ENCODE measurements at regions not wholly inside any gene's neighbourhood (a gene's known extent, or its start where the extent isn't known, plus 50 kb on each side); places are given as distances from the start of the nearest gene placed in this dataset.
"Not testable (repeated sequence)": the region's sequence is repeated elsewhere in the genome, so short reads cannot be mapped to it uniquely, and the experiment has no call there.

- DNase-seq (ENCODE audit: extremely low read depth in 1 of 11, low read depth in 9 of 11, low spot score in 4 of 11), result no peak
These were observed 420.4 kb upstream of the RAB6C start for GRCh38 chr2:129559101-129559500.

GRCh38 chr2:129565551-129566109, 413.8 kb upstream of the RAB6C start:
- peak in 1 of 11 donors; percentile 5 for DNase-seq (ENCODE audit: extremely low read depth in 1 of 11, low read depth in 9 of 11, low spot score in 4 of 11)

DNA sequence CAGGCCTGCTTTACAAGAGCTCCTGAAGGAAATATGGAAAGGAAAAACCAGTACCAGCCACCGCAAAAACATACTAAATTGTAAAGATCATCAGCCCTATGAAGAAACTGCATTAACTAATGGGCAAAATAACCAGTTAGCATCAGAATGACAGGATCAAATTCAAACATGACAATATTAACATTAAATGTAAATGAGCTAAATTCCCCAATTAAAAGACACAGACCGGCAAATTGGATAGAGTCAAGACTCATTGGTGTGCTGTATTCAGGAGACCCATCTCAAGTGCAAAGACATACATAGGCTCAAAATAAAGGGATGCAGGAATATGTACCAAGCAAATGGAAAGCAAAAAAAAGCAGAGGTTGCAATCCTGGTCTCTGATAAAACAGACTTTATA, 408.7 kb upstream of the RAB6C start:
- DNase-seq (ENCODE audit: extremely low read depth in 1 of 11, low read depth in 9 of 11, low spot score in 4 of 11), result not testable (repeated sequence)

DNA sequence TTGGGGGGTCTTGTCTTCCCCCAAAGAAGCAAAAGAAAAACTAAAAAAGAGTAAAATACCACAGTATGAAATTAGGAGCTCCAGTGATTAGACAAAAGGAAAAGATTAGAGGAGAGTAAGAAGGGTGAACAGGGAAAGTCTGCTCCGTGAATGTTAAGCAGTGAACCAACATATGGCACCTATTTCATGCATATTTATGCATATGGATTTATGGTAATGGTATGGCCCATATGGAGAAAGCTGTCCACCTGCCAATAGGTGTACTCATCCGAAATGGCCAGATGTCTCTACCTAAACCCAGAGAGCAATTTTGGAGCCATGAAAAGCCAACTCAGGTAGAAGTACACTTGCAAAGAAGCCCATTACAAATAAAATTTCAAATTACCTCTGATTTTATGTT, 404.0 kb upstream of the RAB6C start:
- DNase-seq (ENCODE audit: extremely low read depth in 1 of 11, low read depth in 9 of 11, low spot score in 4 of 11), result no peak

- no peak for DNase-seq (ENCODE audit: extremely low read depth in 1 of 11, low read depth in 9 of 11, low spot score in 4 of 11)
These were observed 403.6 kb upstream of the RAB6C start for GRCh38 chr2:129575880-129576279.

DNA sequence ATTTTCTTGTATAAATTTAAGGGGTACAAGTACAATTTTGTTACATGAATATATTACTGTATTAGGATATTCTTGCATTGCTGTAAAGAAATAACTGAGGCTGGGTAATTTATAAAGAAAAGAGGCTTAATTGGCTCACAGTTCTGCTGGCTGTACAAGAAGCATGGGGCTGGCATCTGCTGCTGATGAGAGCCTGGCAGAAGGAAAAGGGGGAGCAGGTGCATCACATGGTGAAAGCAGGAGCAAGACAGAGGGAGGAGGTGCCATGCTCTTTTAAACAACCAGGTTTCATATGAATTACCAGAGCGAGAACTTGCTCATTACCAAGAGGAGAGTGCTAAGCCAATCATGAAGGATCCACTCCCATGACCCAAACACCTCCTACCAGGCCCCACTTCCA, 399.5 kb upstream of the RAB6C start:
- DNase-seq (ENCODE audit: extremely low read depth in 1 of 11, low read depth in 9 of 11, low spot score in 4 of 11), result no peak

DNA sequence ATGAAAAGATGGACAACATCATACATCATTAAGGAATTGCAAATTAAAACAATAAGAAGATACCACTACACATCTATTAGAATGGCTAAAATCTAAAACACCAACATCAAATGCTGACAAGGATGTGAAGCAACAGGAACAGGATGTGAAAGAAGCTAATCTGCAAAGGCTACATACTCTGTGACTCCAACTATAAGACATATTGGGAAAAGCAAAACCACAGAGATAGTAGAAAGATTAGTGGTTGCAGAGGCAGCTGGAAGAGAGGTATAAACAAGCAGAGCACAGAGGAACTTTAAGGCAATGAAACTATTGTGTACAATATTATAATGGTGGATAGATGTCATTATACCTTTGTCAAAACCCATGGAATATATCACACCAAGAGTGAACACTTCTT, 393.7 kb upstream of the RAB6C start:
- DNase-seq (ENCODE audit: extremely low read depth in 1 of 11, low read depth in 9 of 11, low spot score in 4 of 11), result no peak

- no peak for DNase-seq (ENCODE audit: extremely low read depth in 1 of 11, low read depth in 9 of 11, low spot score in 4 of 11)
These were observed 391.9 kb upstream of the RAB6C start for GRCh38 chr2:129587426-129588064.

GRCh38 chr2:129604560-129604959, 374.9 kb upstream of the RAB6C start:
- no peak for DNase-seq (ENCODE audit: extremely low read depth in 1 of 11, low read depth in 9 of 11, low spot score in 4 of 11)

- no peak for DNase-seq (ENCODE audit: extremely low read depth in 1 of 11, low read depth in 9 of 11, low spot score in 4 of 11)
These were observed 373.8 kb upstream of the RAB6C start for GRCh38 chr2:129605646-129606045.

DNA sequence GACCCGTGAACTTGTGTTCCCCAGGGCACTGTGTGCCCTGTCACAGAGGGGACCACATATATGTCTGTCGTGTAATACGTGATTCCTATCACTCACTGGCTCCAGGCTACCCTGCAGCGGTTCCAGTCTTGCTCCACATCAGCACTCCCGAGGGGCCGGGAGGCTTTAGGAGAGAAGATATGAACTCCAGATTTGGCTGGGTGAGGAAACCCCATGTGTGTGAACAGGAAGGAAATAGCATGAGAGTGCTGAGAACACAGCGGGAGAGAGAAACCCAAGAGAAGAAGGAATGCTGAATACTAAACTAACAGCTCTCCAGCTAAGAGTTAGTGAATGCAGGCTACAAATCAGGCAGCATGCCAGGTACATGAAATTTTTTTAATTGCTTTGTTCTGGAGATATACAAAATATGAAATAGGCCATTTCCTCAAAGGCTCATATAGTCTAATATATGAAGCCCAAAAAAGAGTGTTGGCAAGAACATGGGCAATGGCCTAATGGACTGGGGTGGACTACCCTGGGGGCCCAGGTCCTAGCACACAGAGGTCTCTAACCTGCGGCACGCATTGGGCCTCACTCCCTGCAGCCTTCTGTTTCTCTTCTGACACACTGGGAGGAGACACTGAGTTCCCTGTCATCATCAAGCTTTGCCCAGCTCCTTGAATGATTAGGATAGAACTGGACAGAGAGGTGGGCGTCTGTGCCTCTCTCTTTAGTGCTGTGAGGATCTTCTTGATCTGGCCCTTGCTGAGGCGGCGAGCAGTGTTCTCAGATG, 372.8 kb upstream of the RAB6C start:
- DNase-seq (ENCODE audit: extremely low read depth in 1 of 11, low read depth in 9 of 11, low spot score in 4 of 11), result peak in 1 of 11 donors; percentile 14

- no peak for DNase-seq (ENCODE audit: extremely low read depth in 1 of 11, low read depth in 9 of 11, low spot score in 4 of 11)
These were observed 370.2 kb upstream of the RAB6C start for GRCh38 chr2:129609224-129609623.

DNA sequence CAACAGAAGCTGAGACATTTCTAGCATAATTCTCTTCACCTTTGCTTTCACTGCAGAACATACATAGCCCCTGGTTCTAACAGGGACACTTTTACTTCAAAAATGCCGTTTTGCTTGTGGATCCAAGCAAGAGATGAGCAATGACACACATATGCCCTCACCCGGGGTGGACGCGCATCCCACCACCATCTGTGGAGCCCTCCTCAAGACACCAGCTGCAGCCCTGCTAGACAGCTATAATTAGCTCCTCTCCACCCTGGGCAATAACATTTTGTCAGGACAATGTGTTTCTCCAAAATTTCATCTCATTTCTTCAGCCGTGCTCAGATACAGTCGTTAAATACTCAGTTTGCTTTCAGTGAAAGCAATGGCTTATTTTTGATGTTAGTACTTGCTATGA, 368.7 kb upstream of the RAB6C start:
- no peak for DNase-seq (ENCODE audit: extremely low read depth in 1 of 11, low read depth in 9 of 11, low spot score in 4 of 11)

GRCh38 chr2:129611471-129611870, 368.0 kb upstream of the RAB6C start:
- DNase-seq (ENCODE audit: extremely low read depth in 1 of 11, low read depth in 9 of 11, low spot score in 4 of 11), result no peak

DNA sequence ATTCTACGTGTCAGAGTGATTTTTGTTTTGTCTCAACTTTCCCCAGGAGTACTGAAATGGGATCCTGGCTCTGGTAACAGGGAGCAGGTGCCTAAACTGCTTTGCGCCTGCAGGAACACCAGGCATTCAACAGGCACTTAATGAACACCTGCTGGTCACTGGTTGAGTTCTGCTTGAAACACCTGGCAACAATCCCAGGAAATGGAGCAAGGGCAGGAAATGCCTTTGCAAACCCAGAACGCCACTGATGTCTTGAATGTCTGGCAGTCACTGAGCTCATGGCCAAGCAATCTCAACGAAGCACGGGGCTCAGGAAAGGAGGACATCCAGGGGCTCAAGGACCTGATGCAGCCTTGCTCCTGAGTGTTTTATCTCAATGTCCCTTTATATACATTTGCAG, 360.0 kb upstream of the RAB6C start:
- DNase-seq (ENCODE audit: extremely low read depth in 1 of 11, low read depth in 9 of 11, low spot score in 4 of 11), result peak in 8 of 11 donors; percentile 12 to 41 (median 26)

GRCh38 chr2:129620411-129620810, 359.1 kb upstream of the RAB6C start:
- DNase-seq (ENCODE audit: extremely low read depth in 1 of 11, low read depth in 9 of 11, low spot score in 4 of 11), result no peak

GRCh38 chr2:129623783-129624182, 355.7 kb upstream of the RAB6C start:
- DNase-seq (ENCODE audit: extremely low read depth in 1 of 11, low read depth in 9 of 11, low spot score in 4 of 11), result no peak

GRCh38 chr2:129627437-129627836, 352.0 kb upstream of the RAB6C start:
- no peak for DNase-seq (ENCODE audit: extremely low read depth in 1 of 11, low read depth in 9 of 11, low spot score in 4 of 11)

DNA sequence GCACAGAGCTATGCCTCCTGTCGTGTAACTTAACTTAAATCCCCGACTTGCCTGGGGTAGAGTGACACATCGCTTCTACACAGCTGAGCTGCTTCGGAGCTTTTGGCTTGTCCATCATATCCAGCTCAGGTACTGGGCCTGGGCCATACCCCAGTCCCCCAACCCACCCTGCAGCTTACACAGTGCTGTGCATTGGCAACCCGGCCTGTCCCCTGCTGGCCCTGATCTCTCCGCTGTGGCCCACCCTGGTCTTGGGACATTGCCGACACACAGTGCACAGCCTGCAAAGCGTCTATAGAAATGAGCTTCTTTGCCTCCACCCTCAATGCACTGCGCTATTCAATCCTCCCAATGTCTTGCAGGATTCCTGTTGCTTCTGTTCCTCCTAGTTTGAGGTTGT, 342.8 kb upstream of the RAB6C start:
- DNase-seq (ENCODE audit: extremely low read depth in 1 of 11, low read depth in 9 of 11, low spot score in 4 of 11), result no peak

DNA sequence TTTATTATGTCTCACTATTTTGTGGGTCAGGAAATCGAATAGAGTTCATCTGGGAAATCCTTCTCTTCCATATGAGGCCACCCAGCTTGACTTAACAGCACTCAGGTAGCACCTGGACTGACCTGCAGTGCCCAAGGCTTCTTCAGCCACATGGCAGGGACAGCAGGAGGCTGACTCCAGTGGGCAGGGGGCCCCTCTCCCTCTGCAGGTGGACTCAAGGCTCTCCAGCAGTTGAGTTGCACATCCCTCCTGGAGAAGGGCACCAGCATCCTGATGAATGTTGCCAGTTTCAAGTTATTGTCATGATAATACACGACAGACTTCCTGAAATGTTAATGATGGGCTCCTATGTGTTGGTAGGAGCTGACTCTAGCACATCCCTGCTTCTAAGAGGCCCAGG, 338.1 kb upstream of the RAB6C start:
- DNase-seq (ENCODE audit: extremely low read depth in 1 of 11, low read depth in 9 of 11, low spot score in 4 of 11), result no peak
